Cardiac fibroblast (primary cell): ENCODE measurements at regions not wholly inside any gene's neighbourhood (a gene's known extent, or its start where the extent isn't known, plus 50 kb on each side); places are given as distances from the start of the nearest gene placed in this dataset.
"Not testable (repeated sequence)": the region's sequence is repeated elsewhere in the genome, so short reads cannot be mapped to it uniquely, and the experiment has no call there.

Experiments
- DNase-seq, 2 donors: peaks; one replicate each; pipeline versions ENCODE4 v3.0.0 to v3.0.0-alpha.2; 2010; ENCODE audit warnings: low read depth in 2 of 2
- H3K4me3 ChIP-seq, 2 donors: replicated peaks in 1 of 2; 1 replicate in 1 of 2; 2 replicates in 1 of 2; pipeline ENCODE4 v1.5.1; 2011; ENCODE audit warnings: low read depth in 2 of 2, low read length in 2 of 2, mild to moderate bottlenecking in 2 of 2, moderate library complexity in 1 of 2
- CTCF ChIP-seq: IDR thresholded peaks from one replicate; pipeline ENCODE4 v1.5.1; 2011; ENCODE audit warnings: low read depth, mild to moderate bottlenecking, low read length, inconsistent platforms

- not testable (repeated sequence) for H3K4me3 ChIP-seq, DNase-seq
Measured at GRCh38 chr1:273772-274171, 177.7 kb downstream of the OR4F29 start.

DNA sequence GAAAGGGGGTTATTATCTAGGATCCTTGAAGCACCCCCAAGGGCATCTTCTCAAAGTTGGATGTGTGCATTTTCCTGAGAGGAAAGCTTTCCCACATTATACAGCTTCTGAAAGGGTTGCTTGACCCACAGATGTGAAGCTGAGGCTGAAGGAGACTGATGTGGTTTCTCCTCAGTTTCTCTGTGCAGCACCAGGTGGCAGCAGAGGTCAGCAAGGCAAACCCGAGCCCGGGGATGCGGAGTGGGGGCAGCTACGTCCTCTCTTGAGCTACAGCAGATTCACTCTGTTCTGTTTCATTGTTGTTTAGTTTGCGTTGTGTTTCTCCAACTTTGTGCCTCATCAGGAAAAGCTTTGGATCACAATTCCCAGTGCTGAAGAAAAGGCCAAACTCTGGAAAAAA lies 183.7 kb downstream of the OR4F29 start:
- DNase-seq: peak; percentile 65 to 69
- peak; percentile 49 for TF ChIP-seq CTCF
- not testable (repeated sequence) for H3K4me3 ChIP-seq
